ENCODE measurements at regions not wholly inside any gene's neighbourhood (a gene's known extent, or its start where the extent isn't known, plus 50 kb on each side); places are given as distances from the start of the nearest gene placed in this dataset.

DNA sequence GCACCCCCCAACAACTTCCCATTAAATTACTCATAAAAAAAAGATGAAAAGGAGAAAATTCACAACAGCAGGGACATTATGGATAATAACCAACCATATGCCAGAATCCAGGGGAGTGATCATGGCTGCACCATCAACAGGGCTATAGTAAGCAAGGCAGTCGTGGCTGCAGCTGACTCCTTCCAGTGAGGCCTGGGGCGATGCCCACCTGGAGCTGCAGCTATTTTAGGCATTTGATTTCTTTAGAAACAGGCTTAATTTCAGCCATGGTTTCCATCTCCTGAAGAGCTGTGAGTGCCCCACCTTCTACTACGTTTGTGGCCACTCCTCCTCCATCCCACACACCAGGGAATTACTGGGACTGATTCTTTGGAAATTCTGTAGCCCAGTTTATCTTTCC, 84.0 kb downstream of the MINAR1 start:
- Histone ChIP-seq H3K4me1 (no peaks in the 10 kb centered on the region), H3K27ac (no peak overlapping the region), H3K4me3 (no peak overlapping the region), H3K9me3 (no peaks in the 10 kb centered on the region), H3K36me3 (no peaks in the 10 kb centered on the region), H3K27me3 (ENCODE audit: low read depth) (no peaks in the 10 kb centered on the region)
- TF ChIP-seq, protein P1, sequence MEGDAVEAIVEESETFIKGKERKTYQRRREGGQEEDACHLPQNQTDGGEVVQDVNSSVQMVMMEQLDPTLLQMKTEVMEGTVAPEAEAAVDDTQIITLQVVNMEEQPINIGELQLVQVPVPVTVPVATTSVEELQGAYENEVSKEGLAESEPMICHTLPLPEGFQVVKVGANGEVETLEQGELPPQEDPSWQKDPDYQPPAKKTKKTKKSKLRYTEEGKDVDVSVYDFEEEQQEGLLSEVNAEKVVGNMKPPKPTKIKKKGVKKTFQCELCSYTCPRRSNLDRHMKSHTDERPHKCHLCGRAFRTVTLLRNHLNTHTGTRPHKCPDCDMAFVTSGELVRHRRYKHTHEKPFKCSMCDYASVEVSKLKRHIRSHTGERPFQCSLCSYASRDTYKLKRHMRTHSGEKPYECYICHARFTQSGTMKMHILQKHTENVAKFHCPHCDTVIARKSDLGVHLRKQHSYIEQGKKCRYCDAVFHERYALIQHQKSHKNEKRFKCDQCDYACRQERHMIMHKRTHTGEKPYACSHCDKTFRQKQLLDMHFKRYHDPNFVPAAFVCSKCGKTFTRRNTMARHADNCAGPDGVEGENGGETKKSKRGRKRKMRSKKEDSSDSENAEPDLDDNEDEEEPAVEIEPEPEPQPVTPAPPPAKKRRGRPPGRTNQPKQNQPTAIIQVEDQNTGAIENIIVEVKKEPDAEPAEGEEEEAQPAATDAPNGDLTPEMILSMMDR (IDR thresholded peaks at IDR 0.05), result no peak
- intact Hi-C loops (cut with DNase I), result no loop called here
- ATAC-seq, result no peak
- no peak for DNase-seq

DNA sequence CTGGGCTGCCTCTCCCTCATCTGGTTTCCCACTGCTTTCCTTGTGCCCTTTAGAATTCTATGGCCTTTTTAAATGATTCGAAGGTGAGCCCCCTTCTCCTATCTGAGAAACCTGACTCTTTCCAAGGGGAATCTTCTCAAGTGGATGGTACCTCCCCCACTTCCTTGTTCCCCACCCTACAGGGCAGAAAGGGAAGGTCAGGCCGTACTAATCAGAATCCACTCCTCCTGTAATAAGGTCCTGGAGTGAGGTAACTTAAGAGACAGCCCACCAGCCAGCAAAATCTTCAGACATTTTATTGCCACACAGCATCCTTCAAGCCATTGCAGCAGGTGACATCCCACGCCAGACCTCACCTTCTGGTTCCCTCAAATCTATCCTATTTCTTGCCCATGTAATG, 84.5 kb downstream of the MINAR1 start:
- no peak overlapping the region for H3K27ac ChIP-seq
- H3K36me3 ChIP-seq, result no peaks in the 10 kb centered on the region
- H3K4me3 ChIP-seq, result no peak overlapping the region
- no peaks in the 10 kb centered on the region for H3K9me3 ChIP-seq
- TF ChIP-seq, protein P1 (IDR thresholded peaks at IDR 0.05), result no peak
- DNase-seq (no peak), ATAC-seq (no peak)
- no peaks in the 10 kb centered on the region for H3K27me3 ChIP-seq (ENCODE audit: low read depth)
- intact Hi-C loops (cut with DNase I), result no loop called here
- no peaks in the 10 kb centered on the region for H3K4me1 ChIP-seq

DNA sequence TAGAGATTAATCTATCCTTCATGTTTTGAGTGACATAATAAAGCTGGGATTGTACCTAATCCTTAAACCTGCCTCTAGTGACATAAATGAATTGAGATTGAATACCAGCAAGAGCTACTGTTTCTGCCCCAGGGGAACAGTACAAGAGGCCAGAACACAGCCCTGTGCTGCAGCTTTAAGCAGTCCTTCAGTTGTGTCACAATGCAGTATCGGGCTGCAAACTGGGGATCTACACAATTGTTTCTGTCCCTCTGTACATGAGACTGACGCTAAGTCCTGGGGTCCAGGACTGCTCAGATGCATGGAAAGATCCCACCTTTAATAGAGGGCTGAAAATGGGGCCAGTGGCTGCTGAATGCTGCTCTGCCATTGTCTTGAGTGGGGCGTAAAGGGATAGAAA, 87.5 kb downstream of the MINAR1 start:
- H3K9me3 ChIP-seq, result no peaks in the 10 kb centered on the region
- H3K27ac ChIP-seq, result no peak overlapping the region
- H3K4me3 ChIP-seq, result no peak overlapping the region
- H3K36me3 ChIP-seq, result no peaks in the 10 kb centered on the region
- TF ChIP-seq, protein P1 (IDR thresholded peaks at IDR 0.05), result no peak
- no peaks in the 10 kb centered on the region for H3K4me1 ChIP-seq
- intact Hi-C loops (cut with DNase I), result no loop called here
- DNase-seq (no peak), ATAC-seq (no peak)
- H3K27me3 ChIP-seq (ENCODE audit: low read depth), result no peaks in the 10 kb centered on the region

DNA sequence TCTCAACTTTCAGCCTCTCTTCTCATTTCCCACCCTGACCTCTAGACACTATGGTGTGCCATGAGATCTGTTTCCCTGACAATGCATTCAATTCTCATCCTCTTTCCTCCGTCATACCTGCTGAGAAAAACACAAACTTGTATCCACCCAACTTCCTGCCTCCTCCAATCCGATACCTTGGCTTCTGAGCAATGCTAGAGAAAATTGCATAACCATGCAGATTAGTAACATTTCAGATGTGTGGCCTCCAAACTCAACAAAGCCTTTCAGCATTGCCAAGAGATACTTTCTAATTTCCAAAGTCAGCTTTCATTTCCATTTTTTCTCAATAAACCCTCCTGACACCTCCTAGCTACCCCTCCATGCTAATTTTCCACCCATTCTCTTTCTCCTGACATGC, 88.5 kb downstream of the MINAR1 start:
- Histone ChIP-seq H3K27me3 (ENCODE audit: low read depth) (no peaks in the 10 kb centered on the region), H3K4me1 (no peaks in the 10 kb centered on the region), H3K27ac (no peak overlapping the region), H3K4me3 (no peak overlapping the region), H3K36me3 (no peaks in the 10 kb centered on the region), H3K9me3 (no peaks in the 10 kb centered on the region)
- ATAC-seq (no peak), DNase-seq (no peak)
- intact Hi-C loops (cut with DNase I), result no loop called here
- TF ChIP-seq, protein P1 (IDR thresholded peaks at IDR 0.05), result no peak

DNA sequence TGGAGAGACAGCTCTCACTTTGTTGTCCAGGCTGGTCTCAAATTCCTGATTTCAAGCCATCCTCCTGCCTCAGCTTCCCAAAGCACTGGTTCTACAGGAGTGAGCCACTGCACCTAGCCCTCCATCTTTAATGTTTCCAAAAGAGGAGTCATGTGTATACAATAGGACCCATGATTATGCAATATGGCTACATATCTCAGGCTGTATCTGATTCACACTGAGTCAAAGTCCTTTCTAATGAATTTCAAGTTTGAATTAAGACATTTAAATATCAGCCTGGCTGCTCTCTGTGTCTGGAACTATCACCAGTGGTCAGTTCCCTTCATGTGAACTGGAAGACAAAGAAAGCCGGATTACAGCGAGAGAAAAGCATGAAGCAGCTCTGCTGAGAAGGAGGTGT, 90.5 kb downstream of the MINAR1 start:
- H3K4me3 ChIP-seq, result no peak overlapping the region
- no peak for ATAC-seq
- intact Hi-C loops (cut with DNase I), result no loop called here
- no peak overlapping the region for H3K27ac ChIP-seq
- no peaks in the 10 kb centered on the region for H3K27me3 ChIP-seq (ENCODE audit: low read depth)
- no peaks in the 10 kb centered on the region for H3K36me3 ChIP-seq
- TF ChIP-seq, protein P1 (IDR thresholded peaks at IDR 0.05), result no peak
- H3K4me1 ChIP-seq, result no peaks in the 10 kb centered on the region
- DNase-seq, result no peak
- no peaks in the 10 kb centered on the region for H3K9me3 ChIP-seq

DNA sequence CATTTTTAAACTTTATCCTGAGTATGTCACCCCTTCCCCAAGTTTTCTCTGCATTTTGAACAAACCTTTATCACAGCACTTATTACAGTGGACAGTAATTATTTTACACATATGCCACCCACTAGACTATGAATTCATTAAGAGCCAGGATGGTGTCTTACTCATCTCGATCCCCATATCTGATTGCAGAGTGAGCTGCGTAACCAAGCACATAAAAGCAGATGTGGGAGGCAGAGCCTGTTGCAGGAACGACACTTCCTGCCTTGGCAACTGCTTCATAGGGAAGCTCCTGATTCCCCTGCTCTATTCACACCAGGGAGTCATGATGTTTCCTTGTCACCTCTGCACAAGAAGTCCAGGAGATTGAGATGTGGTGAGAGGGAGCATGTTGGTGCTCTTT, 91.1 kb downstream of the MINAR1 start:
- H3K4me1 ChIP-seq, result no peaks in the 10 kb centered on the region
- intact Hi-C loops (cut with DNase I), result no loop called here
- no peak overlapping the region for H3K4me3 ChIP-seq
- no peaks in the 10 kb centered on the region for H3K36me3 ChIP-seq
- ATAC-seq, result no peak
- no peak overlapping the region for H3K27ac ChIP-seq
- DNase-seq, result no peak
- H3K27me3 ChIP-seq (ENCODE audit: low read depth), result no peaks in the 10 kb centered on the region
- H3K9me3 ChIP-seq, result no peaks in the 10 kb centered on the region
- TF ChIP-seq, protein P1 (IDR thresholded peaks at IDR 0.05), result no peak
